ENCODE measurements at regions not wholly inside any gene's neighbourhood (a gene's known extent, or its start where the extent isn't known, plus 50 kb on each side); places are given as distances from the start of the nearest gene placed in this dataset.
"Not testable (repeated sequence)": the region's sequence is repeated elsewhere in the genome, so short reads cannot be mapped to it uniquely, and the experiment has no call there.

GRCh38 chr11:34001557-34002064 lies 49.9 kb upstream of the CAPRIN1 start:
- DNase-seq, result no peak
- in situ Hi-C loops (cut with MboI; ENCODE audit: low pct_unique_long_range_greater_than_20kb, low sequenced_read_pairs), result no loop called here

DNA sequence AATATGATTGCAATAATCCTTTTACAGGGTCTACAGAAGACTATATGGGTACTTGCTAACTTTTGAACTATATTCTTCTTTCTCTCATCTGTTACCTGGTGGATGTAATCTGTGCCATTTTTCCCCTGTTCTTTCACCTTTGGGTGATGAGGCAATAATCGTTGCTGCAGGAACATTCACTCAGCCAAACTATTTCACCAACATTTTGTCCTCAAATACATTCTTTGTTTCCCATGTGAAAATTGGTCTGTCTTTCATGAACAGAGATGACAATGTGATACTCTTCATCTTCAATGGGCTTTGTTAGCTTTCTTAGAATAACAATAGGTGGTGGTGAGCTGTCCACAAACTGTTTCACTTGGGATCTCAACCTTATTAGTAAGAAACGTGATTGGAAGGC lies 52.1 kb upstream of the CAPRIN1 start:
- DNase-seq, result no peak
- in situ Hi-C loops (cut with MboI; ENCODE audit: low pct_unique_long_range_greater_than_20kb, low sequenced_read_pairs), result loop anchor here (25.0 kb wide), 1 partner anchor 488 kb away; no protein-coding TSS in a partner anchor

DNA sequence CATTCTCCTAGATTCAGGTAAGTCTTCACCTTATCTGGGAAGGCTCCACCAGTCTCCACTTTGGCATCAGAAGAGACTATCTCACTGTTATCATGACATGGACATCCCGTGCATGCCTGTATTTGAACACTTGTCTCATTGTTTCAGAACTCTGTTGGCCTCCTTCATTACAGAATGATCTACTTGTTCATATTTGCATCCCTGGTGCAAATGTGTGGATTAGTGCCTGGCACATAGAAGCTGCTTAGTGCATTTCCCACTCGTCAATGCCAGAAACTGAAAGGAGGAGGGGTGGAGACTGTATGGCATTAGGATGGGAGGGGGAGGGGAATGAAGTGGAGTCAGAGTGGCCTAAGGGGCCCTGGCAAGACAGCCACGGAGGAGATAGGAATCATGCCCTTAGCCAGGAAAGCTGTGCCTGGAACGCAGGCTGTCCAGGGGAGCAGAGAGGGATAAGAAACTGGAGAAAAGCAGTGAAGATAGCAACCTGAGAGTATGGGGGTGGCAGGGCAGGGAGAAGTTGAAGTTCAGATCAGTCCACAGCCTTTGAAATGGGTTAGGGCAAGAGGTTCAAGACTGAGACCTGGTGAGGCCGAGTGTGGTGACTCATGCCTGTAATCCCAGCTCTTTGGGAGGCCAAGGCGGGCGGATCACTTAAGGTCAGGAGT lies 53.8 kb upstream of the CAPRIN1 start:
- in situ Hi-C loops (cut with MboI; ENCODE audit: low pct_unique_long_range_greater_than_20kb, low sequenced_read_pairs), result loop anchor here (25.0 kb wide), 1 partner anchor 490 kb away; no protein-coding TSS in a partner anchor
- DNase-seq, result no peak

DNA sequence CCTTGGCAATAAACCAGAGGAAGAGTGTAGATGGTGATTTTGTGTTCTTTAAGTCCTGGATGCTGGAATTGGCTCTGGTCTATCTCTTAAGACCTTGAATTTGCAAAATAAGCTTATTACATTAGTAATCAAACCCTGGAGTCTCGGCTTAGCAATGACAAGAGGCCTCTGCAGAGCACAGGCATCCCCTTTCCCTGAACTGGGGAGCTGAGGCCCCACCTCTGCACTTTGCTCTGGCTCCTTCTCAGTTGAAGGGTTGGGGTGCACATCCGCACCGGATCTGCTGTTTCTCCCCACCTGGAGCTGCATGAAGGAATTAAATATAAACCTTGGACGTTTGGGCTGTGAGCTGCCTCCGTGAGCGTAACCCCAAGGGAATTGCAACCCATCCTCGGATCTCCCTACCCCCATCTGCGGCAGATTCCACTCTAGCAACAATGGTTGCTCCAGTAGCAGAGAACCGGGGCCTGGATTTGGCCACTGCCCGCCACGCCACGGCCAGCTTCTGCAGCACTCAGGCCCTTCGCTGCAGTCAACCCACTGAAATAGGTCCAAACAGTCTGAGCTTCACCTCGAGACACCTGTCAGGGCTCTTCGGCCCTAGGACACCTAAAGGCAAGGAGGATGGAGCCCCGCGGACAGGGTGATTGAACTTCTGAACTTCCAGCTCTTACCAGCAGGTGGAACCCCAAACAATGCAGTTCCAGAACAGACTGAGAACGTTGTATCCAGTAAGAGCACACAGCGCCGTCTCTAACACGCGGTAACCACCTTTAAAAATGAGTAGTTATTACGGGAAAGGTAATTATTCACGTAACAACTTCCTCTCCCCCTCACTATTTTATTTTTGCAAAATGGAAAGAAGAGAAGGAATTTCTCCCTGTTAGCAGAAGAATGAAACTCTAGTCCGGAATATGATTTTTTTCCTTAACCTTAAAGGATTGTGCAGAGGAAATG lies 54.8 kb upstream of the CAPRIN1 start:
- DNase-seq, result peak; percentile 84
- in situ Hi-C loops (cut with MboI; ENCODE audit: low pct_unique_long_range_greater_than_20kb, low sequenced_read_pairs), result loop anchor here (25.0 kb wide), 1 partner anchor 491 kb away; no protein-coding TSS in a partner anchor

DNA sequence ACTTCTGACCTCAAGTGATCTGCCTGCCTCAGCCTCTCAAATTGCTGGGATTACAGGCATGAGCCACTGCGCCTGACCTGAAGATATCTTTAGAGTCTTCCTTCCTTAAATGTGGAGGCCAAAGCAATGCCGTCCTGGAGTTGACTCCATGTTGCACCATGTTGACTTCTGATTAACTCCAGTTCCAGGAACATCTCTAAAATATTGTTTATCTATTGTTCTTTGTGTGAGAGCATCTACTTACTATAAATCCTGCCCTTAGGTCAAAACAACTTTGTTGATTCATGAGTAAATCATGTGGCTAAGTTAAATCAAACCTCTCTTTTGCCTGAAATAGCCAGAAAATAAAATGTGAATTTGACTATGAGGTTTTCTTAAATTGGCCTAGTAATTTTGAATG lies 56.6 kb upstream of the CAPRIN1 start:
- in situ Hi-C loops (cut with MboI; ENCODE audit: low pct_unique_long_range_greater_than_20kb, low sequenced_read_pairs), result loop anchor here (25.0 kb wide), 1 partner anchor 492 kb away; no protein-coding TSS in a partner anchor
- no peak for DNase-seq

DNA sequence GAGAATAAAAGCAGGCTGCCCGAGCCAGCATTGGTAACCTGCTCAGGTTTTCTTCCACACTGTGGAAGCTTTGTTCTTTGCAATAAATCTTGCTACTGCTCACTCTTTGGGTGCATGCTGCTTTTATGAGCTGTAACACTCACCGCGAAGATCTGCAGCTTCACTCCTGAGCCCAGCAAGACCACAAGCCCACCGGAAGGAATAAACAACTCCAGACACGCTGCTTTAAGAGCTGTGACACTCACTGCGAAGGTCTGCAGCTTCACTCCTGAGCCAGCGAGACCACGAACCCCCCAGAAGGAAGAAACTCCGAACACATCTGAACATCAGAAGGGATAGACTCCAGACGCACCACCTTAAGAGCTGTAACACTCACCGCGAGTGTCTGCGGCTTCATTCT lies 60.4 kb upstream of the CAPRIN1 start:
- peak; percentile 72 for DNase-seq
- in situ Hi-C loops (cut with MboI; ENCODE audit: low pct_unique_long_range_greater_than_20kb, low sequenced_read_pairs), result loop anchor here (25.0 kb wide), 1 partner anchor 496 kb away; no protein-coding TSS in a partner anchor

GRCh38 chr11:33990131-33990530 lies 61.4 kb upstream of the CAPRIN1 start:
- DNase-seq, result not testable (repeated sequence)
- in situ Hi-C loops (cut with MboI; ENCODE audit: low pct_unique_long_range_greater_than_20kb, low sequenced_read_pairs), result loop anchor here (25.0 kb wide), 1 partner anchor 497 kb away; no protein-coding TSS in a partner anchor

DNA sequence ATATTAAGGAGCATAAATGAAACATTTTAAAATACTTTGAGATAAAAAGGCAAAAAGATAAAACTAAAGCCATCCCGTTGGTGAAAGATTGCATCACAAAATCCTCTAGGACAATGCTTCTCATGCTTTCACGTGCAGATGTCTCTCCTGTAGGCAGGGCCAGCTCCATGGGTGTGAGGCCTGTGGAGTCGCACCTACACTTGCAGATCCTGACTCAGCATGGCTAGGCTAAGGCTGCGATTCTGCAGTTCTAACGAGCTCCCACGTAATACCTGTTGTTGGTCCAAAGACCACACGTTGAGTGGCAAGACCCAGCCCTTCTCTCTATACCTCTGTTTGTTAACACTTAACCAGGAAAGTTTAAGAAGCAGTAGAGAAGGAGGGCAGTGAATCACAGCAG lies 62.1 kb upstream of the CAPRIN1 start:
- in situ Hi-C loops (cut with MboI; ENCODE audit: low pct_unique_long_range_greater_than_20kb, low sequenced_read_pairs), result loop anchor here (25.0 kb wide), 1 partner anchor 498 kb away; no protein-coding TSS in a partner anchor
- DNase-seq, result no peak

DNA sequence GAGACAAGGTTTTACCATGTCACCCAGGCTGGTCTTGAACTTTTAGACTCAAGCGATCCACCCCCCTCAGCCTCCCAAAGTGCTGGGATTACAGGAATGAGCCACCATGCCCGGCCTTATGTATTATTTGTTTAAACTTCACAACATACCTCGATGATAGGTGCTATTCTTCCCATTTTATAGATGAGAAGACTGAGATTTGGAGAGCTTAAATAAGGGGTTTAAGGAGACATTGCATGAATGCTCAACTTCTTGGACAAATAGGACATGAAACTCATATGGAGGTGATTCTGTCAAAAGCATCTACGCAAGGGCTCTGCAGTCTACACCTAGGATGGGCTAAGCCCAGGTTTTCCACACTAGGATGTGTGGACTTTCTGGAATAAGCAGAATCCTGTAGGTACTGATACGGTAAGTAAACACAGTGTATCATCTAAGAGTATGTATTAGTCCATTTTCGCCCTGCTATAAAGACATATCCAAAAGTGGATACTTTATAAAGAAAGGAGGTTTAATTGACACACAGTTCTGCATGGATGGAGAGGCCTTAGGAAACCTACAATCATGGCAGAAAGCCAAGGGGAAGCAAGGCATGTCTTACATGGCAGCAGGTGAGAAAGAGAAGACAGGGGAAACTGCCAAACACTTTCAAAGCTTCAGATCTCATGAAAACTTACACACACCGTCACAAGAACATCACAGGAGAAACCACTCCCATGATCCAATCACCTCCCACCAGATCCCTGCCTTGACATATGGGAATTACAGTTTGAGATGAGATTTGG lies 62.8 kb upstream of the CAPRIN1 start:
- no peak for DNase-seq
- in situ Hi-C loops (cut with MboI; ENCODE audit: low pct_unique_long_range_greater_than_20kb, low sequenced_read_pairs), result loop anchor here (25.0 kb wide), 1 partner anchor 499 kb away; no protein-coding TSS in a partner anchor

- in situ Hi-C loops (cut with MboI; ENCODE audit: low pct_unique_long_range_greater_than_20kb, low sequenced_read_pairs), result loop anchor here (25.0 kb wide), 1 partner anchor 499 kb away; no protein-coding TSS in a partner anchor
- DNase-seq, result peak; percentile 84
Measured at GRCh38 chr11:33987975-33988580, 63.5 kb upstream of the CAPRIN1 start.

- in situ Hi-C loops (cut with MboI; ENCODE audit: low pct_unique_long_range_greater_than_20kb, low sequenced_read_pairs), result loop anchor here (25.0 kb wide), 1 partner anchor 500 kb away; no protein-coding TSS in a partner anchor
- DNase-seq, result no peak
Measured at GRCh38 chr11:33987545-33987944, 64.0 kb upstream of the CAPRIN1 start.

GRCh38 chr11:33986597-33987501 lies 64.7 kb upstream of the CAPRIN1 start:
- in situ Hi-C loops (cut with MboI; ENCODE audit: low pct_unique_long_range_greater_than_20kb, low sequenced_read_pairs), result loop anchor here (25.0 kb wide), 1 partner anchor 500 kb away; no protein-coding TSS in a partner anchor
- not testable (repeated sequence) for DNase-seq

DNA sequence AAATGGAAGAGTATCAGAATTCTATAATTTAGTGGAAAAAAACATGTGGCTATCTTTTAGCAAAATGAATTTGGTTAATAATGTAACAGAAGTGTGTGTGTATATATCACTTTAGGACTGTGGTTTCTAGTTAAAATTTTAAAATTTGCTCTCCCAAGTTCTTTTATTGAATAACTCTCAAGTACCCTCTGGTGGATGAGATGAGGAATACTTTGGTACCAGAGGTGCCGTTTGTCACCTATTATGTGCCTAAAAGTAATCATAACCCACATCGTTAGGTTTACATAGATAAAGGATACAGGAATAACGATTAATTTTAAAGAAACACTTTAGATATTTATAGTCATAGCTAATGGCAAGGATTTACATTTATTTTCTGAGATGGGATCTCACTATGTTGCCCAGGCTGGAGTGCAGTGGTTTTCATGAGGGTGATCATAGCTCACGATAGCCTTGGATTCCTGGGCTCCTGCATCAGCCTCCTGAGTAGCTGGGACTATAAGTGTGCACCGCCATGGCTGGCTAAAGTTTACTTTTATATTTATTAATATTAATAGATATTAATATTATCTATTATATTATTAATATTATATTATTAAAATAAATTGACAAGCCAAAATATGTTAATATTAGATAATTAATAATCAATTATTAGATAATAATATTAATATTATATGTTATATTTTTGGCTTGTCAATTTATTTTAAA lies 66.7 kb upstream of the CAPRIN1 start:
- DNase-seq, result peak; percentile 54
- in situ Hi-C loops (cut with MboI; ENCODE audit: low pct_unique_long_range_greater_than_20kb, low sequenced_read_pairs), result loop anchor here (25.0 kb wide), 1 partner anchor 502 kb away; no protein-coding TSS in a partner anchor

GRCh38 chr11:33982661-33983060 lies 68.9 kb upstream of the CAPRIN1 start:
- DNase-seq, result no peak
- in situ Hi-C loops (cut with MboI; ENCODE audit: low pct_unique_long_range_greater_than_20kb, low sequenced_read_pairs), result loop anchor here (25.0 kb wide), 1 partner anchor 505 kb away; no protein-coding TSS in a partner anchor

GRCh38 chr11:33980897-33981296 lies 70.6 kb upstream of the CAPRIN1 start:
- in situ Hi-C loops (cut with MboI; ENCODE audit: low pct_unique_long_range_greater_than_20kb, low sequenced_read_pairs), result loop anchor here (25.0 kb wide), 1 partner anchor 506 kb away; no protein-coding TSS in a partner anchor

GRCh38 chr11:33978376-33978775 lies 73.2 kb upstream of the CAPRIN1 start:
- no peak for DNase-seq
- in situ Hi-C loops (cut with MboI; ENCODE audit: low pct_unique_long_range_greater_than_20kb, low sequenced_read_pairs), result loop anchor here (10.0 to 25.0 kb wide), 2 partner anchors 114 to 509 kb away; no protein-coding TSS in a partner anchor

More at GRCh38 chr11:33980897-33981296, 70.6 kb upstream of the CAPRIN1 start:
- DNase-seq, result peak; percentile 69
